ENCODE measurements at regions not wholly inside any gene's neighbourhood (a gene's known extent, or its start where the extent isn't known, plus 50 kb on each side); places are given as distances from the start of the nearest gene placed in this dataset.

DNA sequence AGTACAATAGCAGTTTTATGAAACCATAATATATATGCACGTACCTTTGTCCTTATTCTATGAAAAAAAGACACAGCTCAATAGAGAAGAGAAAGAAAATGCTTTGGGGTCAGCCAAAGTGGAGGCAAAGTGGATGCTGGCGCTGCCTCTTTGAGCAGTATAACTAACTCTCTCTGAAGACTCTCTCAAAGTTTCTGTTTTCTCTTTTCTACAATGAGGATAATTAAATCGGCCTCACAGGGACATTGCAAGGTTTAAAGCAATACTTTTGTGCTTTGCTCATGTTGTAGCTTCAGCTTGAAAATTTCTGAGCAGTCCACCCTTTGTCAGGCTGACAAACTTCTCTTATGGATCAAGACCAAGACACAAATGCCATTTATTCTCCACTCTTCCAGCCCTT, 455.1 kb upstream of the MPDZ start:
- no peak overlapping the region for H3K4me2 ChIP-seq (ENCODE audit: control insufficient read depth, extremely low read depth, insufficient read depth, low read depth, low read length)
- H3K4me1 ChIP-seq (ENCODE audit: control insufficient read depth, extremely low read depth, insufficient read depth, low read length), result no peaks in the 10 kb centered on the region
- H2AFZ ChIP-seq (ENCODE audit: control insufficient read depth, low read length), result no peak overlapping the region
- no peak overlapping the region for H3K9ac ChIP-seq (ENCODE audit: control insufficient read depth, extremely low read depth, insufficient read depth, low read length)
- dilution Hi-C loops (cut with MboI; ENCODE audit: extremely low pct_ligation_motif_present, low sequenced_read_pairs), result no loop called here
- no peaks in the 10 kb centered on the region for H3K79me2 ChIP-seq (ENCODE audit: control insufficient read depth, insufficient read depth, low read length)
- TF ChIP-seq, protein P1, sequence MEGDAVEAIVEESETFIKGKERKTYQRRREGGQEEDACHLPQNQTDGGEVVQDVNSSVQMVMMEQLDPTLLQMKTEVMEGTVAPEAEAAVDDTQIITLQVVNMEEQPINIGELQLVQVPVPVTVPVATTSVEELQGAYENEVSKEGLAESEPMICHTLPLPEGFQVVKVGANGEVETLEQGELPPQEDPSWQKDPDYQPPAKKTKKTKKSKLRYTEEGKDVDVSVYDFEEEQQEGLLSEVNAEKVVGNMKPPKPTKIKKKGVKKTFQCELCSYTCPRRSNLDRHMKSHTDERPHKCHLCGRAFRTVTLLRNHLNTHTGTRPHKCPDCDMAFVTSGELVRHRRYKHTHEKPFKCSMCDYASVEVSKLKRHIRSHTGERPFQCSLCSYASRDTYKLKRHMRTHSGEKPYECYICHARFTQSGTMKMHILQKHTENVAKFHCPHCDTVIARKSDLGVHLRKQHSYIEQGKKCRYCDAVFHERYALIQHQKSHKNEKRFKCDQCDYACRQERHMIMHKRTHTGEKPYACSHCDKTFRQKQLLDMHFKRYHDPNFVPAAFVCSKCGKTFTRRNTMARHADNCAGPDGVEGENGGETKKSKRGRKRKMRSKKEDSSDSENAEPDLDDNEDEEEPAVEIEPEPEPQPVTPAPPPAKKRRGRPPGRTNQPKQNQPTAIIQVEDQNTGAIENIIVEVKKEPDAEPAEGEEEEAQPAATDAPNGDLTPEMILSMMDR (optimal IDR thresholded peaks at IDR 0.05 in 1 of 3, IDR thresholded peaks at IDR 0.05 in 1 of 3, conservative IDR thresholded peaks at IDR 0.05 in 1 of 3; ENCODE audit: extremely low read depth in 1 of 3, insufficient read depth in 2 of 3, low read length in 3 of 3), result no peak
- H3K4me3 ChIP-seq (ENCODE audit: control insufficient read depth in 2 of 3, extremely low read depth in 1 of 3, insufficient read depth in 2 of 3, low read depth in 1 of 3, low read length in 3 of 3), result no peak overlapping the region
- no peaks in the 10 kb centered on the region for H3K36me3 ChIP-seq (ENCODE audit: control insufficient read depth in 2 of 2, extremely low read depth in 1 of 2, insufficient read depth in 2 of 2, low read length in 2 of 2)
- H3K27ac ChIP-seq (ENCODE audit: control insufficient read depth, insufficient read depth, low read length), result no peak overlapping the region
- FAIRE-seq (no peak), DNase-seq (ENCODE audit: low read depth, low spot score) (no peak)
- H3K27me3 ChIP-seq (ENCODE audit: control insufficient read depth, extremely low read depth, insufficient read depth, low read length), result no peaks in the 10 kb centered on the region
- H4K20me1 ChIP-seq (ENCODE audit: control insufficient read depth, extremely low read depth, insufficient read depth, low read length), result no peaks in the 10 kb centered on the region
- H3K9me3 ChIP-seq (ENCODE audit: control insufficient read depth, low read depth, low read length), result no peaks in the 10 kb centered on the region
- H3K9me1 ChIP-seq (ENCODE audit: control insufficient read depth, extremely low read depth, insufficient read depth, low read length), result no peaks in the 10 kb centered on the region

DNA sequence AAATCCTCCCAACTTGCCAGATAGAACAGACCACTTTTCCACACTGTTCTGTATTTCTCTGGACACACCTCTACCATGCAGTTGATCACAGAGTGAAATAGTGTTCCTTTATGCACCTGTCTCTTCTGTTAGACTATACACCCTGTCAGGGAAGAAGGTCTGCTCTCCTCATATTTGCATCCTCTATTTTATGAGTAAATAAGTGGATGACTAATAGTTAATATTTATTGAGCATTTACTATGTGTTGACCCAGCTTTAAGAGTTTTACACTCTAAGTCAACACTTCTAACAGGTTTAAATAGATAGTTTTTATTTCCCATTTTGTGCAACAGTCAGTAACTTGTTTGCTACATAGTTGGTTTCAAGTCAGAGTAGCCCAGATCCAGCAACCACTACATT, 452.8 kb upstream of the MPDZ start:
- H3K4me2 ChIP-seq (ENCODE audit: control insufficient read depth, extremely low read depth, insufficient read depth, low read depth, low read length), result no peak overlapping the region
- no peaks in the 10 kb centered on the region for H4K20me1 ChIP-seq (ENCODE audit: control insufficient read depth, extremely low read depth, insufficient read depth, low read length)
- no peak overlapping the region for H2AFZ ChIP-seq (ENCODE audit: control insufficient read depth, low read length)
- H3K36me3 ChIP-seq (ENCODE audit: control insufficient read depth in 2 of 2, extremely low read depth in 1 of 2, insufficient read depth in 2 of 2, low read length in 2 of 2), result no peaks in the 10 kb centered on the region
- H3K9ac ChIP-seq (ENCODE audit: control insufficient read depth, extremely low read depth, insufficient read depth, low read length), result no peak overlapping the region
- no peaks in the 10 kb centered on the region for H3K27me3 ChIP-seq (ENCODE audit: control insufficient read depth, extremely low read depth, insufficient read depth, low read length)
- H3K4me3 ChIP-seq (ENCODE audit: control insufficient read depth in 2 of 3, extremely low read depth in 1 of 3, insufficient read depth in 2 of 3, low read depth in 1 of 3, low read length in 3 of 3), result no peak overlapping the region
- TF ChIP-seq, protein P1 (optimal IDR thresholded peaks at IDR 0.05 in 1 of 3, IDR thresholded peaks at IDR 0.05 in 1 of 3, conservative IDR thresholded peaks at IDR 0.05 in 1 of 3; ENCODE audit: extremely low read depth in 1 of 3, insufficient read depth in 2 of 3, low read length in 3 of 3), result no peak
- no peak for TF ChIP-seq EZH2 (IDR thresholded peaks at IDR 0.05; ENCODE audit: low read length)
- dilution Hi-C loops (cut with MboI; ENCODE audit: extremely low pct_ligation_motif_present, low sequenced_read_pairs), result no loop called here
- H3K9me3 ChIP-seq (ENCODE audit: control insufficient read depth, low read depth, low read length), result no peaks in the 10 kb centered on the region
- H3K4me1 ChIP-seq (ENCODE audit: control insufficient read depth, extremely low read depth, insufficient read depth, low read length), result peaks cover 3% of the 10 kb centered on the region
- FAIRE-seq, result no peak
- no peaks in the 10 kb centered on the region for H3K79me2 ChIP-seq (ENCODE audit: control insufficient read depth, insufficient read depth, low read length)
- no peak overlapping the region for H3K27ac ChIP-seq (ENCODE audit: control insufficient read depth, insufficient read depth, low read length)
- H3K9me1 ChIP-seq (ENCODE audit: control insufficient read depth, extremely low read depth, insufficient read depth, low read length), result no peaks in the 10 kb centered on the region
- DNase-seq (ENCODE audit: low read depth, low spot score), result no peak

Measured in keratinocyte (primary cell).